Activated CD4-positive, alpha-beta T cell treated with anti-CD3 and anti-CD28 coated beads, Interleukin-2, amount 50 U/mL, for 1 hour (primary cell): ENCODE measurements at regions not wholly inside any gene's neighbourhood (a gene's known extent, or its start where the extent isn't known, plus 50 kb on each side); places are given as distances from the start of the nearest gene placed in this dataset.
"Not testable (repeated sequence)": the region's sequence is repeated elsewhere in the genome, so short reads cannot be mapped to it uniquely, and the experiment has no call there.

Experiments
- DNase-seq: peaks from one replicate; pipeline ENCODE4 v3.0.0-alpha.2; 2020

- DNase-seq: no peak
These were observed 122.2 kb downstream of the ANXA2 start for GRCh38 chr15:60275624-60276023.

- no peak for DNase-seq
These were observed 118.9 kb downstream of the ANXA2 start for GRCh38 chr15:60278879-60279278.

- DNase-seq: no peak
These were observed 117.5 kb downstream of the ANXA2 start for GRCh38 chr15:60280259-60280658.

GRCh38 chr15:60283936-60284335, 113.8 kb downstream of the ANXA2 start:
- no peak for DNase-seq

- not testable (repeated sequence) for DNase-seq
These were observed 101.9 kb downstream of the ANXA2 start for GRCh38 chr15:60295901-60296300.

GRCh38 chr15:60297047-60297446, 100.7 kb downstream of the ANXA2 start:
- no peak for DNase-seq
